ENCODE measurements at regions not wholly inside any gene's neighbourhood (a gene's known extent, or its start where the extent isn't known, plus 50 kb on each side); places are given as distances from the start of the nearest gene placed in this dataset.

- Histone ChIP-seq H2AFZ (no peak overlapping the region), H3K79me2 (ENCODE audit: low read depth) (no peaks in the 10 kb centered on the region), H3F3A (ENCODE audit: insufficient read depth, low read depth) (peaks cover 13% of the 10 kb centered on the region), H3K27me3 (ENCODE audit: insufficient read depth, low read depth) (no peaks in the 10 kb centered on the region), H3K4me1 (replicated peaks; ENCODE audit: insufficient read depth) (peaks cover 18% of the 10 kb centered on the region), H3K27ac (peak overlapping the region; percentile 36; the same call in 1 of the 2 replicates), H3K4me3 (no peak overlapping the region), H3K36me3 (ENCODE audit: low read depth) (no peaks in the 10 kb centered on the region), H4K20me1 (ENCODE audit: insufficient read depth) (no peaks in the 10 kb centered on the region), H3K9me3 (ENCODE audit: insufficient read depth, low read depth) (no peaks in the 10 kb centered on the region), H3K4me2 (peak overlapping the region; percentile 50), H3K9me2 (ENCODE audit: insufficient read depth) (no peaks in the 10 kb centered on the region; the same call in 1 of the 2 replicates)
- peak in 1 of 2 experiments; percentile 90 for DNase-seq
- BruUV-seq (replicated peaks) = no TSS peak
- POLR2A ChIA-PET (ENCODE audit: unreplicated experiment) = interaction anchor here (0.6 to 0.7 kb wide), 3 partner anchors 34 to 1022 kb away, joined by 3 to 24 read pairs (median 3); no protein-coding TSS in a partner anchor
- TF ChIP-seq EZH2 (IDR thresholded peaks at IDR 0.05; ENCODE audit: low read depth) = no peak
- TF ChIP-seq, protein P1, sequence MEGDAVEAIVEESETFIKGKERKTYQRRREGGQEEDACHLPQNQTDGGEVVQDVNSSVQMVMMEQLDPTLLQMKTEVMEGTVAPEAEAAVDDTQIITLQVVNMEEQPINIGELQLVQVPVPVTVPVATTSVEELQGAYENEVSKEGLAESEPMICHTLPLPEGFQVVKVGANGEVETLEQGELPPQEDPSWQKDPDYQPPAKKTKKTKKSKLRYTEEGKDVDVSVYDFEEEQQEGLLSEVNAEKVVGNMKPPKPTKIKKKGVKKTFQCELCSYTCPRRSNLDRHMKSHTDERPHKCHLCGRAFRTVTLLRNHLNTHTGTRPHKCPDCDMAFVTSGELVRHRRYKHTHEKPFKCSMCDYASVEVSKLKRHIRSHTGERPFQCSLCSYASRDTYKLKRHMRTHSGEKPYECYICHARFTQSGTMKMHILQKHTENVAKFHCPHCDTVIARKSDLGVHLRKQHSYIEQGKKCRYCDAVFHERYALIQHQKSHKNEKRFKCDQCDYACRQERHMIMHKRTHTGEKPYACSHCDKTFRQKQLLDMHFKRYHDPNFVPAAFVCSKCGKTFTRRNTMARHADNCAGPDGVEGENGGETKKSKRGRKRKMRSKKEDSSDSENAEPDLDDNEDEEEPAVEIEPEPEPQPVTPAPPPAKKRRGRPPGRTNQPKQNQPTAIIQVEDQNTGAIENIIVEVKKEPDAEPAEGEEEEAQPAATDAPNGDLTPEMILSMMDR (conservative IDR thresholded peaks at IDR 0.05) = no peak
- CTCF ChIA-PET = no interaction called here
- intact Hi-C loops (cut with micrococcal nuclease; ENCODE audit: unreplicated experiment) = no loop called here
Observed at GRCh38 chr7:80346704-80347103, 165.2 kb downstream of the GNAT3 start.

GRCh38 chr7:80335511-80336231, 176.2 kb downstream of the GNAT3 start:
- intact Hi-C loops (cut with micrococcal nuclease; ENCODE audit: unreplicated experiment) = no loop called here
- H3K4me2 ChIP-seq = no peak overlapping the region
- peak overlapping the region; percentile 18; the same call in 1 of the 2 replicates for H2AFZ ChIP-seq
- no peaks in the 10 kb centered on the region for H3K79me2 ChIP-seq (ENCODE audit: low read depth)
- no peaks in the 10 kb centered on the region for H3K27me3 ChIP-seq (ENCODE audit: insufficient read depth, low read depth)
- CTCF ChIA-PET = interaction anchor here (0.6 kb wide), 1 partner anchor 56 kb away, joined by 3 read pairs; no protein-coding TSS in a partner anchor
- no peak overlapping the region for H3K27ac ChIP-seq
- H3K4me1 ChIP-seq (replicated peaks; ENCODE audit: insufficient read depth) = no peaks in the 10 kb centered on the region
- POLR2A ChIA-PET (ENCODE audit: unreplicated experiment) = no interaction called here
- no peaks in the 10 kb centered on the region for H3K9me2 ChIP-seq (ENCODE audit: insufficient read depth)
- no peaks in the 10 kb centered on the region for H4K20me1 ChIP-seq (ENCODE audit: insufficient read depth)
- no peak for TF ChIP-seq EZH2 (IDR thresholded peaks at IDR 0.05; ENCODE audit: low read depth)
- TF ChIP-seq, protein P1 (conservative IDR thresholded peaks at IDR 0.05) = no peak
- no peaks in the 10 kb centered on the region for H3K9me3 ChIP-seq (ENCODE audit: insufficient read depth, low read depth)
- no peaks in the 10 kb centered on the region for H3K36me3 ChIP-seq (ENCODE audit: low read depth)
- BruUV-seq (replicated peaks) = no TSS peak
- no peak for DNase-seq
- no peaks in the 10 kb centered on the region for H3F3A ChIP-seq (ENCODE audit: insufficient read depth, low read depth)
- no peak overlapping the region for H3K4me3 ChIP-seq

GRCh38 chr7:80334908-80335307, 177.0 kb downstream of the GNAT3 start:
- DNase-seq = no peak

More at GRCh38 chr7:80334908-80335307, 177.0 kb downstream of the GNAT3 start:
- Histone ChIP-seq H3K36me3 (ENCODE audit: low read depth) (no peaks in the 10 kb centered on the region), H3K27me3 (ENCODE audit: insufficient read depth, low read depth) (no peaks in the 10 kb centered on the region), H3K4me2 (no peak overlapping the region), H3K9me2 (ENCODE audit: insufficient read depth) (no peaks in the 10 kb centered on the region), H2AFZ (no peak overlapping the region), H3F3A (ENCODE audit: insufficient read depth, low read depth) (no peaks in the 10 kb centered on the region), H3K79me2 (ENCODE audit: low read depth) (no peaks in the 10 kb centered on the region), H3K4me3 (no peak overlapping the region), H3K9me3 (ENCODE audit: insufficient read depth, low read depth) (no peaks in the 10 kb centered on the region), H3K27ac (no peak overlapping the region), H3K4me1 (replicated peaks; ENCODE audit: insufficient read depth) (no peaks in the 10 kb centered on the region), H4K20me1 (ENCODE audit: insufficient read depth) (no peaks in the 10 kb centered on the region)
- TF ChIP-seq, protein P1 (conservative IDR thresholded peaks at IDR 0.05) = no peak
- TF ChIP-seq EZH2 (IDR thresholded peaks at IDR 0.05; ENCODE audit: low read depth) = no peak
- intact Hi-C loops (cut with micrococcal nuclease; ENCODE audit: unreplicated experiment) = no loop called here
- no TSS peak for BruUV-seq (replicated peaks)
- ChIA-PET POLR2A (ENCODE audit: unreplicated experiment) (no interaction called here), CTCF (interaction anchor here (0.6 kb wide), 1 partner anchor 57 kb away, joined by 3 read pairs; no protein-coding TSS in a partner anchor)

All from PC-9 (cell line).